Lung (tissue), 11 donors: ENCODE measurements at regions not wholly inside any gene's neighbourhood (a gene's known extent, or its start where the extent isn't known, plus 50 kb on each side); places are given as distances from the start of the nearest gene placed in this dataset.
"Not testable (repeated sequence)": the region's sequence is repeated elsewhere in the genome, so short reads cannot be mapped to it uniquely, and the experiment has no call there.

Experiments
- ATAC-seq: fragments of 200-7000 bp; cut with Tn5 transposase; one replicate; pipeline ENCODE4 v1.9.1; 2020; ENCODE audit warnings: moderate number of reproducible peaks; ENCODE audit not compliant: insufficient read depth, low FRiP score
- DNase-seq, 3 donors: peaks; one replicate each; pipeline ENCODE4 v3.0.0-alpha.2; 2013 to 2017
- H3K27ac ChIP-seq, 2 donors: one replicate each; pipeline ENCODE4 v1.5.1; 2013; ENCODE audit warnings: mild to moderate bottlenecking in 2 of 2, moderate library complexity in 2 of 2, control low read depth in 1 of 2, inconsistent platforms in 1 of 2, low read depth in 1 of 2, low read length in 1 of 2
- H3K27me3 ChIP-seq, 3 donors: one replicate each; pipeline ENCODE4 v1.5.1; 2013; ENCODE audit warnings: low read length in 2 of 3; ENCODE audit not compliant: control insufficient read depth in 3 of 3, insufficient read depth in 3 of 3
- H3K36me3 ChIP-seq, 4 donors: one replicate each; pipeline ENCODE4 v1.5.1; 2013; ENCODE audit warnings: low read length in 4 of 4, mild to moderate bottlenecking in 1 of 4, moderate library complexity in 1 of 4; ENCODE audit not compliant: control insufficient read depth in 4 of 4, insufficient read depth in 4 of 4
- H3K4me1 ChIP-seq, 5 donors: one replicate each; pipeline ENCODE4 v1.5.1; 2013; ENCODE audit warnings: low read length in 5 of 5, mild to moderate bottlenecking in 2 of 5, moderate library complexity in 1 of 5; ENCODE audit not compliant: control insufficient read depth in 5 of 5, insufficient read depth in 5 of 5
- H3K4me3 ChIP-seq: one replicate; pipeline ENCODE4 v1.5.1; 2013; ENCODE audit warnings: mild to moderate bottlenecking, control low read depth, moderate library complexity
- H3K9ac ChIP-seq, 2 donors: one replicate each; pipeline ENCODE4 v1.5.1; 2013; ENCODE audit warnings: low read length in 2 of 2, control low read depth in 1 of 2; ENCODE audit not compliant: insufficient read depth in 1 of 2
- H3K9me3 ChIP-seq, 4 donors: one replicate each; pipeline ENCODE4 v1.5.1; 2013; ENCODE audit warnings: low read length in 3 of 4, mild to moderate bottlenecking in 1 of 4, moderate library complexity in 1 of 4; ENCODE audit not compliant: control insufficient read depth in 4 of 4, insufficient read depth in 3 of 4
- CTCF ChIP-seq: IDR thresholded peaks from 2 replicates; pipeline ENCODE4 v1.5.1; 2012; ENCODE audit warnings: mild to moderate bottlenecking; ENCODE audit errors: control extremely low read depth, extremely low read depth
- WGBS, 2 donors: extraction: QIAGEN DNeasy Blood & Tissue Kit; methylation state at CpG; one replicate each; pipeline ENCODE4 v1.1.7; 2013; 5-methylcytosine and 5-hydroxymethylcytosine counted together
- donor health status: control.
- donor health status: control.
- donor health status: Bipolar disorder and iron deficiency.
- donor health status: healthy.
- donor health status: DM: yes; HTN: yes; CAD: no.

GRCh38 chr12:40168868-40169267 is 55.9 kb upstream of the LRRK2 start:
- Histone ChIP-seq H3K27me3 (no peaks in the 10 kb centered on the region), H3K36me3 (no peaks in the 10 kb centered on the region), H3K27ac (no peak overlapping the region), H3K4me1 (no peaks in the 10 kb centered on the region), H3K4me3 (no peak overlapping the region), H3K9ac (no peak overlapping the region), H3K9me3 (no peaks in the 10 kb centered on the region)
- ATAC-seq, result no peak
- WGBS, 2 donors, result 51 to 52% methylated on average over 2 of the region's 2 CpGs
- TF ChIP-seq CTCF, result no peak
- no peak for DNase-seq

- not testable (repeated sequence) for H3K9ac ChIP-seq, H3K4me3 ChIP-seq, DNase-seq, H3K9me3 ChIP-seq, H3K27ac ChIP-seq, H3K27me3 ChIP-seq, ATAC-seq, H3K4me1 ChIP-seq, H3K36me3 ChIP-seq
- 92 to 96% methylated on average over 3 of the region's 3 CpGs for WGBS, 2 donors
These were observed 56.4 kb upstream of the LRRK2 start for GRCh38 chr12:40168419-40168818.

GRCh38 chr12:40168001-40168400 is 56.8 kb upstream of the LRRK2 start:
- ATAC-seq, result no peak
- H3K9me3 ChIP-seq, result no peaks in the 10 kb centered on the region
- 79 to 87% methylated on average over 3 of the region's 3 CpGs for WGBS, 2 donors

GRCh38 chr12:40165179-40165578 is 59.3 kb upstream of the SLC2A13 start:
- DNase-seq (no peak), ATAC-seq (no peak)
- H3K36me3 ChIP-seq, result no peaks in the 10 kb centered on the region
- H3K9me3 ChIP-seq, result no peaks in the 10 kb centered on the region
- WGBS, 2 donors, result 67 to 87% methylated on average over 2 of the region's 2 CpGs
- no peak for TF ChIP-seq CTCF
- H3K27me3 ChIP-seq, result no peaks in the 10 kb centered on the region
- H3K4me1 ChIP-seq, result no peaks in the 10 kb centered on the region
- H3K4me3 ChIP-seq, result no peak overlapping the region
- H3K9ac ChIP-seq, result no peak overlapping the region
- no peak overlapping the region for H3K27ac ChIP-seq

More at GRCh38 chr12:40168001-40168400, 56.8 kb upstream of the LRRK2 start:
- DNase-seq, result no peak
- Histone ChIP-seq H3K9ac (no peak overlapping the region), H3K27ac (no peak overlapping the region), H3K27me3 (no peaks in the 10 kb centered on the region), H3K4me3 (no peak overlapping the region), H3K4me1 (no peaks in the 10 kb centered on the region), H3K36me3 (no peaks in the 10 kb centered on the region)
- no peak for TF ChIP-seq CTCF
